Hematopoietic multipotent progenitor cell treated with erythropoietin and hydrocortisone succinate and interleukin-3 and kit ligand, for 8 days (in vitro differentiated cells): ENCODE measurements at regions not wholly inside any gene's neighbourhood (a gene's known extent, or its start where the extent isn't known, plus 50 kb on each side); places are given as distances from the start of the nearest gene placed in this dataset.

Experiments
- DNase-seq: peaks from one replicate; pipeline ENCODE4 v3.0.0-alpha.2; 2015

DNA sequence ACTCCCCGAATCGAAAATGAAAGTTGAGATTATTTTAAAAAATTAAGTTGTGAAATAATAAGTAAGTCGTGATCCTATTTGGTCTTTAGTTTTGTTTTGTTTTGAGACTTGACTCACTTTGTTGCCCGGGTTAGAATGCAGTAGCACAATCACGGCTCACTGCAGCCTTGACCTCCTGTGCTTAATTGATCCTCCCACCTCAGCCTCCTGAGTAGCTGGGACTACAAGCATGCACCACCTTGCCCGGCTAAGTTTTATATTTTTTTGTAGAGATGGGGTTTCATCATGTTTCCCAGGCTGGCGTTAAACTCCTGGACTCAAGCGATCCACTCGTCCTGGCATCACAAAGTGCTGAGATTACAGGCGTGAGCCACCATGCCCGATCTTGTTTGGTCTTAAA, 326.2 kb downstream of the MYCN start:
- no peak for DNase-seq

DNA sequence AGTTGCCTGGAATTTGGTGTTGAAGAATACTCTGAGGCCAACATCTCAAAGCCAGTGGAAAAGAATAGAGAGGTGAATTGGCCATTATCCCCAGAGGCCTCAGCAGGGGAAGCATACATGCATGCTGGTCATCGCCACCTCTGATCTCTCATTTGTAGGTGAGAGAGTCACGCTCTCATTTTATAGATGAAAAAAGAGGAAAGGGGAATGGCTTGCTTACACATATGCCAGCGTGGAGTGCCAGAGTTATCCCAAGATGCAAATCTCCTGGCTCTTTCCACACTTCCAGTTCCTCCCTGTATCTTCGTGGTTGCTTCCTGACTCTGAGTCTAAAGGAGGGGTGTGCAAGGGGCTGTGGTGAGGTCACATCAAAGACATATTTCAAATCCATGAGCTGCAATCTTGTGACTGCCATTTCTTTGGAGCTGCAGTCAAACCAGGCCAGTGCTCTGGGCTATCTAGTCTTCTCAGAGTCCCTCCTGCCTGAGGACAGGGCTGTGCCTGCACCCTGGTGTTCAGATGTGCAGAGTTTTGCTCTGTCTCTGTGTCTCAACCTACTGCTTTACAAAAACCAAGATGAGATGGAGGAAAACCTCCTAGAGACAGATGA, 324.7 kb downstream of the MYCN start:
- DNase-seq, result no peak

DNA sequence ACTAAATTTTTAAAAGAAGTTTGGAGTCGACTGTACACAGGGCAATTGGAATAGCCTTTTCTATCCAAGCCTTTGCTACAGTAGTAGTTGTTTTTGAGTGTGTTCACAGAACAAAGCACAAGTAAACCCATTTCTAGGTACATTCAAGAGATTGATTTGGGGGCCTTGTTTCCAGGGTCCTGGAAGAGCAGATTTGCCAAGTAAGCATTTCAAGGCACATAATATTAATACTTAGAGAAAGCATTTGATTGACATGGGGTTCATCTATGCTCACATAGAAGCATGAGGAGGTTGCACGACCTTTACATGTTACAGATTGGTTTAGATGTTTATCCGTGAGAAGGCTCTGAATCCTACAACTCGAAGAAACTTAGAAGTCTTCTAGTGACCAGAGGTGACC, 324.1 kb downstream of the MYCN start:
- no peak for DNase-seq

DNA sequence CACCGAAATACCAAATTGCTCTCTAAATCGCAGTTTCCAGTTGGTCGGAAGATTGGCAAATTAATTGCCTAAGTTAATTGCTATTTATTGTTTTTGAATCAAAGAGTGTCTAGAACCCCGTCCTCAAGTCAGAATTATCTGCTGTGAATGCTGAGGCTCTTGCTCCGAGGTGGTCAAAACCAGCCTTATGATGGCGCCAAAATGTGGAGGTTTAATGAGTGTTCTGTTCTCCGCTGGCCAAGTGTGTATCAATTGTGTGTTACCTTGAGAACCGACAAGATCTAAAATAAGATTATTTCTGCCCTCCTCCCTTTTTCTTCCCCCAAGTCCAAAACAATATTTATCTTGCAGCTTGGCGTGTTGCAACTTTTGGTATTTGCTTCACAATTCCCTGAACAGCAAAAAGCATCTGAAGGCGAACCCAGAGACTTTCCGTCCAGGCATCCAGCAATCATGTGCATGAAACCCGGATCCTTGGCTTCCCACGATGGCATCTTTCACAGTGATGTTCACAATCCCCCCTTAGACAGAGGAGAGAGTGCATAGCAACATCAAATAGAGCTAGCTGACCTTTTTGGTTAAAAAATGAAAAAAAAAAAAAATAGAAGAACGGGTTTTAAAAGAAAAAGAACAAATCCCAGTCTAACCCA, 323.0 kb downstream of the MYCN start:
- no peak for DNase-seq

DNA sequence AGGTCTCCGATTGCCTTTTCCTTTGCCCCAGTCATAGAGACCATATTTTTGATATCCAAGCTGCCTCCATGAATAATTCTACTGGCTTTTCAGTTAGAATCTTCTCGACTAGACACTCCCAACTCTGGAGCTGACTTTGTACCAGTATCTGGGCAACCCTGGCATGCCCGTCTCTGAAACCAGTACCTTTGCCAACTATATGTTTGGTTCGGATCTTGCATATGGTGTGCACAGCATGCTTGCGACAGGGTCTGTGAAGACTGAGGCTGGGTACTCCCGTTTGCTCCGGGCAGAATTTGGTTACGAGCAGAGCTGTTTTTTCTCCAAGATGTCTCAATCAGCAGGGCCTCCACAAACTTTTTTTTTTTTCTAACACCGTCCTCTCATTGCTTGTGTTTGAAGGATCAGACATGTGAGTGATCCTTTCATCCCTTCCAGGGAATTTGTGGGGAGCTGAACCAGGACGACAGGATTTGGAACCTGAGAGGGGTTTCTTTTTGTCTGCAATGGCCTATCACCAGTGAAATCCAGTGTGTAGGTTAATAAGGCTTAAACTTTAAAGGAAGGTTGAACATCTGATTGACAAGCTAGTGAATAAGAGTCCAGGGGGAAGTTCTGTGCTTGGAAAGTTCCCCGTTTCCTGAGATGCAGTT, 322.3 kb downstream of the MYCN start:
- DNase-seq, result no peak

DNA sequence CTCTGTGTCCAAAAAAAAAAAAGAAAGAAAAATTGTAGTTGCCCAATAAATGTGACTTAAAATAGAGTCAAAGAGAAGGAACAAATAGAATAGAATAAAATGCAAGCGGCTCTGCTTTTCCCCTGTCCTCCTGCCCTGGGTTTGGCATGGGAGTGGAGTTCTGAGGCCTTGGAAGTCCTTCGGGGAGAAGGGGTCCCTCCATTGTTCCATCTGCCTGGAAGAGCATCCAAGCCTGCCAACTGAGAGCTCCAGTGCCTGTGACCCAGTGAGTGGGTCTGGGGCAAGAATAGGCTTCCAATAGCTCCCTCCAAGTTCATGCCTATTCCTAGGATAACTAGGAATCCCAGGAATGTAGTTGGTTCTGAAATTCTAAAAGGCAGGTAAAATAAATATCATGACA, 321.4 kb downstream of the MYCN start:
- DNase-seq, result no peak

DNA sequence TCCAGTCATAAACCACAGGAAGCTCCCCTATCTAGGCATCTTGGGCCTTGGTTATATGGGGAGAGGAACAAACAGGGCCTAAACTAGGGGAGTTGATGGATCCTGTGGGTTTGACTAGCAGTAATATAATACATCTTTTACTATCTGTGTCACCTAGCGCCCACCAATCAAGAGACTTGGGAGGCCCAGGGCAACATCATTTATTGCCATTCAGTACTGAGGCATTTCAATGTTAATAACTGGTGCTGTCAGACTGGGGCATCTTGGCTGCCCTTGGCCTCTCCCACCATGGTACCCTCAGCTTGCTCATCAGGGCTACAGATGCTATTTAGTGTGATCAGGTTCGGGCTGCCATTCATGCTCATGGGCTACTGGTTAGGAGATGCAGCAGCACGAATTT, 320.7 kb downstream of the MYCN start:
- DNase-seq, result no peak

DNA sequence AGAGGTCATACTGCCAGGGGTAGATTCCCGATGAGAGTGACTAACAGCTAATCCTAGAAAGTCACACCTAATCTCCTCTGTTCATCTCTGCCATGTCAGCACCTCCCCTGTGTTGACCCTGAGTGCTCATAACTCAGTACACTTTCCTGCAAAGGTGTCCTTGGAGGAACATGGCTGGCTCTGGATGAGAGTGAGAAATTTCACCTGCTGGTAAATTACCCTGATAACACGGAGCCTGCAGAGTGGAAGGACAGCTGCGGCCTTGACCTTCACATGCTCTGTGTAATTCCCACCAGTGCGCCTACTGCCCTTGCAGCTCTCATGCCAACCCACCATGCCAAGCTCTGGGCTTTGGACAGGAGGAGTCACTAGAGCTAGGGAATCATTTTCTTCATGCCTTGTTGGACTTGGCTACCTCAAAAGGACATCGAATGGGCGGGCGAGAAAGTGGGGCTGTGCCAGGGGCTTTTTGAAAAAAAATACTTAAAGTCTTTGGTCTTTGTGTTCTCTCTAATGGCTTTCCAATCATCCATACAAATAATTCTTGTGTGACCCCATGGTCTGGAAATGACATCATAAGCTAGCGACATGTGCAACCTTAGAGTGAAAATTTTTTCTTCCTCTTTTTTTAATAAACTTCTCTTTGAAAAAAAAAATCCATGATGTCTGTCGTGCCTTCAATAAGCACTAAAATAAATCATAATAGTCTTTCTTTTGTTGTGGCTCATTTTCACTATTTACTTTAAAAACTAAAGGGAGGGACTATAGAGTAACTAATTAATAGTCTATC, 319.9 kb downstream of the MYCN start:
- no peak for DNase-seq

DNA sequence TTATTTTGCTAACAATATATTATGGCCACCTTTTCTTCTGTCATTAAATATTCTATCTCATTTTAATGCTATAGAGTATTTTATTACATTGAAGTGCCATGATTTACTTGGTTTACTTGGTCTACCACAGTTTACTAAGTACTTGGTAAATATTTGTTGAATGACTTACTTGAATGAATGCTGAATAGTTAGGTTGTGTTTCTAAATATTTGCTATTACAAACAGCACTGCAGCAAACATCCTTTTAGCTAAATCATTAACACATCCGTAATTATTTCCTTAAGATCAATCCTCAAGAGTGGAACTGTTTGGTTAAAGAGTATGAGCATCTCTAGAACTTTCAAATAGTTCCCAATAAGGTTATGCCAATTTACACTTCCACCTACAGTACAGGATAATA, 318.7 kb downstream of the MYCN start:
- no peak for DNase-seq

DNA sequence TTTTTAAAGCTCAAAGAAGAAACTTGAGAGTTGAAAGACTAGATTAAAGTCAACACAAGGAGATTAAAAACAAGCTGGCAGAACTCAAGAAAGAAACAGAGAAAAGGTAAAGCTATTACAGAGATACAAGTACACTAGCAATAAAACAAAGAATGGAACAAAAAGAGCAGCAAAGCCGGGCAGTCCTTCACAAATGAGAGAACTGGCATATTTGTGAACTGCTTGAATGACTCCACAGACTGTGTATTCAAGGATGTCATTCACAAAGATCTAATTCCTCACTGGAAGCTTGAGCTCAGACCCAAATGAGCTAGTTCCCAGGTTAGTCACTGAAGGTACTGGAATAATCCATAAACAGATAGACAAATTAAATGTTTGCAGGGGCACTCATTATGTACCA, 318.0 kb downstream of the MYCN start:
- DNase-seq, result no peak

DNA sequence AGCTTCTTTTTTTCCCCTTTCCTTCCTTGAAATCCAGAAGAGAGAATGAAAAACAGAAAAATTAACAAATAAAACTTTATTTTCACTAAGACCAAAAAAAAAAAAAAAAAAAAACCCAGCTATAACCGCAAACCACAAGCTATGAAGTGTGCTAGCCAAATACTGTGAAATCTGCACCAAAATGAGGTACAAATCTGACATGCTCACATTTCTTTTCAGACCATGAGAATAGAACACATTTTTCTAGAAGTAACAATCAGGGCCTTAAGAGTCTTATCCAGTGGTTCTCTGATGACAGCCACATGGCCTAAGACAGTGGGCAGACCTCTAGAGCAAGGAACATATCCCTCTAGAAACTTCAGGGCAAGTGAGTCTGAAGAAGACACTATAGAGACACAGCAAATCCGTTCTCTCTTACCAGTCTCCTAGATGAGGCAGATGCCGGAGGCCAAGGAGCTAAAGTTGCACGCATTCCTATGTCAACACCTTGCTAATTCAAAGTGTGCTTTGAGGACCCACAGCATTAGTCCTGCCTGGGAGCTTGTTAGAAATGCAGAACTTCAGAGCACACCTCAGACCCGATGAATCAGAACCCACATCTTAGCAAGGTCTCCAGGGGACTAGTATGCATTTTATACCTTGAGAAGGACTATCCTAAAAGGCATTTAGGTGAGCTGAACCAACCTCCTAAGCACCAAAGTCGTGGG, 317.1 kb downstream of the MYCN start:
- no peak for DNase-seq

DNA sequence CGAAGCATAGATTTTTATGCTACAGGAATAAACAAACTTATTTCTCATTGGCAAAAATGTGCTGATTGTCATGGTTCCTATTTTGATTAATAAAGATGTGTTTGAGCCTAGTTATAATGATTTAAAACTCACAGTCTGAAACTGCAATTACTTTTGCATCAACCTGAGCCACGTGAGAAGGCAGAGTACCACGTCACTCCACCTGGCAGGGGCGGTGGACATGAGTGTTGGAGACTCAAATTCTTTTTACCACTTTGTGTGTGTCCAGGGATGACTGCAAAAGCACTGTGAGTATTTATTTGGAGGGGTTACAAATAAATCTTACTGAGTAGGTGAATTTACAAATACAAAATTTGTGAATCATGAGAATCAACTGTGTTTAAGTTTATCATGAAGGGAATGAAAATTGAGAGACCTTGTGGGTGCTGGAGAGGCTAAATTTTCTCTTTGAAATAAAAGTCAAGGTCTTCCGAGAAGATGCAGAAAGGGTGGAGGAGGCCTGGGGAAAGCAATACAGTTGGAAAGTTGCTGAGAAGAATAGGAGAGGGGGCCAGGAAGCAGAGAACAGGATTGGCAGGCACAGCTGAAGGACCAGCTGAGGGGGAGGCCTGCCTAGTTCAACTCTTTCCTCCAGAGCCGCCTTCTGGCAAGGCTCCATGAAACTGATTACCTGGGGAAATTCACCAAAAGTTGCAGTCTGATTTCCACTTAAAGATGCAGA, 316.4 kb downstream of the MYCN start:
- DNase-seq, result no peak

DNA sequence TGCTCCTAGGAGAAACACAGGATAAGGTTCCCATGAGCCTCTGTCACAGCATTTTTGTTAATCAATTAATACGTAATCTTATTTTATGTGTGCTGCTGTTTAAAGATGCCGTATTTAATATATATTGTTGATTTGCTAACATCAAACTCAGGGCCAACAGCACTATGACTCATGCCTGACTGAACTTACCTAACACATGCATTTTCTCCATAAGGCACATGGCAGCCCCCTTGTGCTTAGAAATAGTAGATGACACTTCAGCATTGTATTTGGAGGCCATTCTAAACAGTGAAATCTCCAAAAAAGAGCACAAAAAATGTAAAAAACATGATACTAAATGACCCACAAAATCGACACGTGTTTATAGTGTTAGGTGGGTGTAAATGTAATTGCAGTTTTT, 314.8 kb downstream of the MYCN start:
- DNase-seq, result no peak

DNA sequence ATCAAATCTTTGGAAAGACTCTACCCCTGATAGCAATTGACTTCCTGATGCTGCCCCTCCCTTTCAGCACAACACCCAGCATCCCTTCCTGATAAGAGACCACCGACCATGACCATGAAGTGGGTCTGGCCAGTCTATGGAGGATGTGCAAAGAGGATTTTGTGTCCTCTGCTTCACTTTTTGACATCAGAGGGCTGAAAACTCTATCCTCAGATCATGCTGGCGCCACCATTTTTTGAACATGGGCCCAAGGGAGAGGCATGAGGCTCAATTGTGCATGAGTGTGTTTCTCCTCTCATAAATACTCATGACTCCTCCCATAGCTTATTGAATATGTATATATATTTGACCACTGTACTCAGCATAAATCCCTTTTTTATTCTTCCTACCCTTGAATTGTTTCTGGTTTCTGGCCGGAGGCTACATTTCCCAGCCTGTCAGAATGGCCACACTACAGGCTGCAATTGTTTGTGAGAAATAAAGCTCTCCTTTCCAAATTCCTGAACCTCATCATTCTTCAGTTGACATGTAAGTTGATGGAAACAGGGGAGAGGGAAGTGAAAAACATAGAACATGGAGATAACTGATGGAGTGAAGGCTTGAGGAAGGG, 314.1 kb downstream of the MYCN start:
- DNase-seq, result no peak

DNA sequence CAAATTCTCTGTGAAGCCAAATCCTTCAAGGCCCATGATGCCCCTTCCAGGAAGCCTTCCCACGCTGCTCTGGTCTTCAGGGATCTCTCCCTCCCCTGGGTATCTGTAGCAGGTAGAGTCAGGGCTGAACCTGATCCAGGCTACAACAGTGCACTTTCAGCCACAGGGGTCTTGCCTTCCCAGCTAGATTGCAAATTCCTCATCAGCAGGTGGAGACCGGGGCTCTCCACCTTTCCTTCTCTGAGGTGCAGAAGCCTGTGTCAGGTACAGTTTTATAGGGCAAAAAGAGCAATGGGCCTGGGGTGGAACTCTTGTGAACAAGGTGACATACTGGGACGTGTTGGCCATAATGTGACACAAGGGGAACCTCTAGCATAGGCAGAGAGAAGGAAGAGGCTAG, 312.9 kb downstream of the MYCN start:
- no peak for DNase-seq

DNA sequence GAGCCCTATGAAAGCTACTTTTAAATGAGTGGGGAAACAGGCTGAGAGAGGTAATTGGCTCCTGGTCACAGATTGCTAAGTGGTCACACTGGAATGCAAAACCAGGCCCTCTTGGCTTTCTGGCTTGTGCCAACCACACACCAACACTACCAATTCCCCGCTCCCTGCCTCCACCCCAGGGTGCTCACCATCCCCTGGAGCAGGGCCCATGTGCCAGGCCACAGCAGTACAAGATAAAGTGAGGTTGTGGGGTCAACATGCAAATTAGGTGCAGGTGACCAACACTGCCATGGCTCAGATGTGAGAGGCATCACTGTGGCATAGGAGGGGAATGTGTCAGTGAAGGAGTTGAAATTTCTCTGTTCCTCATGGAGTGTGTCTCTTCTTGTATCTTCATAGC, 312.5 kb downstream of the MYCN start:
- no peak for DNase-seq

DNA sequence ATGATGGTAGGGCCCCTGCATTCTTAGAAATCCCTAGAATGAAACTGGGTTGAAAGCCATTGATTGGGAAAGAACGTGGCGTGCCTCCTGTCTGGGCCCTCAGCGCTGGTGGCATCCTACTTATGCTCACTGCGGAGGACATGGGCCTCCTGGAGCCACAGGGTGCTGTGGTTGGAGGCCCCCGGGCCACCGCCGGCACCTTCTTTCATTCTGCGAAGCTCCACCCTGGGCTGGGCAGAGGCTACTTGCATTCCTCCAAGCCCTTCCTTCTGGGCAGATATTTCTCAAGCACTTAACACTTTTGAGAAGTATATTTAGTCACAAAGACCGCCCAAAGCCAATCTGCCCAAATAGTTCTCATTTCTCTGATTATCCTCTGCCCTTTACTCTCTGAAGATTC, 311.9 kb downstream of the MYCN start:
- DNase-seq, result no peak

DNA sequence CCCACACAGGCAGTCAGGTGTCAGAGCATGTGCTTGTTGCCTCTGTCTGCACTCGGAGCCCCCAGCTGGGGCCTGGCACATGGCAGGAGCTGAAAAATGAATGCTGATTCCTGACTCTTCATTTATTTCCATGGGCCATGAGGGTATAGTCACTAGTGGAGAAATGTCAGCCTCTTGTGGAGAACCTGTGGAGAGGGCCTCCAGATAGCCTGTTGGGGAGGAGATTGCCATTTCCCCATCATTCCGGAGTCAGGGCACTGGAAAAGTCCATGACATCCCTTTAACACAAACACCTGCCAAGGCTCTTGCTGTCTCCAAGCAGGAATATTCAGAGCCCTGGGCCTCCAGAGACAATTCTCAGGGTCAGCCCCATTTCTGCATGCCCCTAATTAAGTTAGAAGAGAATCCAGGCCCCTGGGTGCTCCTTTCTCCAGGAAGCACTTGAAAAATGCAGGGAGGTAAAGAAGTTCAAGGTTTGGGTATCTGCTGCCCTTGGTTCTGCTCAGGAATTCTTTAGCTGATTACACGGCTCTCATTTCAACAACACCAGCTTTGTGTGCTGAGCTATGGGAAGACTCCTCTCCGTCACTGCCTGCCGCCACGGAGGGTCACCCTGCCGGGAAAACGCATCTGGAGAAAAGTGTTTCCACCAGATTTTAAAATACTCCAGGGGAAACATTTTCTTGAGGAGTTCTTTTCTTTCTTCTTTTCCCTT, 311.3 kb downstream of the MYCN start:
- no peak for DNase-seq

DNA sequence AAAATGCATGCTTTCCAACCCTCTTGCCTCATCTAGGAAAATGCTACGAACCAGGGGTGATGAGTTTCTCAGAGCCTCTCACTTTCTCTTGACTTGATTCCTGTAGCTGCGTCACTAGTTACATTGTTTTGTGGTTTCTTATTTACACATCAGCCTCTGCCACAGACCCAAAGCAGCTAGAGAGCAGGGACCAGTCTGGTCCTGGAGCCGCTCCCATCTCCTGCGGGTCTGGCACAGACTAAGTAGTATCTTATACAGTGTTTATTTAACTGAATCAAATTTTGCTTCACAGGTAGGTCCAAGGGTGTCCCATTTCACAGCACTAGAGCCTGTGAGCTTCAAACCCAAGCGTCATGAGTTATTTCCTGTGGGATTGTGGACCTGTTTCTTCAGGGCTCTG, 310.5 kb downstream of the MYCN start:
- DNase-seq, result no peak

DNA sequence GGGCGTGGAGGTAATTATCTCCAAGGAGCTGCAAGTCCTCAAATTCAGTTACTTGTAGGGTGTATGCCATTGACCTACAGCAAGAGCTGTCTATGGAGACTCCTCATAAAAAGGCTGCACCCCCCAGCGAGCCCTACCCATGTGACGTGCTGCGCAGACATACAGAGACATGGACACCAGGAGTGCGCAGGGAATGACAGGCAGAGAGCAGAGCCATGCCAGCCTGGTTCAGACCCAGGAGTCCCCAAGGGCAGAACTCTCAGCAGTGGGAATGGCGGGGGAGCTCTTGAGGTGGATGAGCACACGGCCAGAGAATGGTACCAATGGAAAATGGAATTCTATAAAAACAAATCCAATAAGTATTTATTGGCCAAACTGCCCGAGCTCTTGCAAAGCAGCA, 310.1 kb downstream of the MYCN start:
- no peak for DNase-seq

DNA sequence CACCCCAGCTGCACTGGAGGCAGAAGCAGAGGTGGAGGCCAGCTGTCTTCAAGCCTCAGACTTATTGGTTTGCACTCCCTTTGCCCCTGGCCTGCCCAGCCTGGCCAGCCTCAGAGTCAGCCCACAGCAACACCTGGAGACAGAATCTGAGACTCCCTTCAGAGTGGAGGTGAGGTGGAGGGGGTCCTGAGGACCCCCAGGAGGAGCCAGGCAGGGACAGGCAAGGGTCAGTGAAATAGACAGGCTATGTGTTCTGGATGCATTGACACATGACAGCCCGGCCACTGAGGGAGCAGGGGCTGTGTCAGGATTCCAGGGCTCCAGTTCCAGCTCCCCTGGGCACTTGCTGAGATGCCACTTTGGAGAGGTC, 309.7 kb downstream of the MYCN start:
- no peak for DNase-seq
